HG02571 (cell line): ENCODE measurements at regions not wholly inside any gene's neighbourhood (a gene's known extent, or its start where the extent isn't known, plus 50 kb on each side); places are given as distances from the start of the nearest gene placed in this dataset.

Experiments
- ATAC-seq: cut with Tn5 transposase; IDR thresholded peaks from one replicate; pipeline ENCODE4 v1.9.1; 2021; ENCODE audit warnings: mild to moderate bottlenecking, moderate library complexity; ENCODE audit not compliant: unreplicated experiment

- ATAC-seq = no peak
These were observed 65.0 kb downstream of the NOL4 start for GRCh38 chr18:34159691-34160185.

GRCh38 chr18:34158881-34159690, 65.6 kb downstream of the NOL4 start:
- ATAC-seq = no peak

- ATAC-seq = no peak
These were observed 71.0 kb downstream of the NOL4 start for GRCh38 chr18:34153711-34154110.

- ATAC-seq = no peak
These were observed 93.7 kb downstream of the NOL4 start for GRCh38 chr18:34131006-34131405.

- no peak for ATAC-seq
These were observed 96.3 kb downstream of the NOL4 start for GRCh38 chr18:34128436-34128835.

GRCh38 chr18:34126121-34126520, 98.6 kb downstream of the NOL4 start:
- no peak for ATAC-seq

GRCh38 chr18:34122724-34123334, 101.9 kb downstream of the NOL4 start:
- ATAC-seq = peak; percentile 95

GRCh38 chr18:34121200-34121721, 103.5 kb downstream of the NOL4 start:
- no peak for ATAC-seq

- no peak for ATAC-seq
These were observed 104.4 kb downstream of the NOL4 start for GRCh38 chr18:34120294-34120693.

- ATAC-seq = no peak
These were observed 107.4 kb downstream of the NOL4 start for GRCh38 chr18:34117319-34117718.

GRCh38 chr18:34115409-34116081, 109.2 kb downstream of the NOL4 start:
- ATAC-seq = no peak

GRCh38 chr18:34114996-34115395, 109.7 kb downstream of the NOL4 start:
- ATAC-seq = no peak

GRCh38 chr18:34108206-34108605, 116.5 kb downstream of the NOL4 start:
- ATAC-seq = no peak

- no peak for ATAC-seq
These were observed 126.6 kb downstream of the NOL4 start for GRCh38 chr18:34098109-34098508.

GRCh38 chr18:34097312-34097711, 127.4 kb downstream of the NOL4 start:
- no peak for ATAC-seq

- ATAC-seq = no peak
These were observed 130.6 kb downstream of the NOL4 start for GRCh38 chr18:34094148-34094547.

GRCh38 chr18:34092796-34093195, 131.9 kb downstream of the NOL4 start:
- no peak for ATAC-seq

GRCh38 chr18:34086370-34086769, 138.3 kb downstream of the NOL4 start:
- ATAC-seq = no peak

GRCh38 chr18:34085140-34085739, 139.5 kb downstream of the NOL4 start:
- ATAC-seq = no peak

GRCh38 chr18:34084635-34085034, 140.1 kb downstream of the NOL4 start:
- no peak for ATAC-seq

GRCh38 chr18:34083910-34084535, 140.7 kb downstream of the NOL4 start:
- ATAC-seq = no peak
